MM.1S (cell line): ENCODE measurements at regions not wholly inside any gene's neighbourhood (a gene's known extent, or its start where the extent isn't known, plus 50 kb on each side); places are given as distances from the start of the nearest gene placed in this dataset.

Experiments used
- DNase-seq: peaks from one replicate; pipeline ENCODE4 v3.0.0-alpha.2; 2015
- H2AFZ ChIP-seq: fragments of 300-600 bp; sonication (generic); 2 replicates; pipeline ENCODE4 v1.6.0; 2016; ENCODE audit warnings: antibody characterized with exemption, low read length
- H3F3A ChIP-seq: fragments of 300-600 bp; sonication (generic); 2 replicates; pipeline ENCODE4 v1.6.1; 2016; ENCODE audit warnings: mild to moderate bottlenecking, antibody characterized with exemption, low read length, moderate library complexity, mixed read lengths; ENCODE audit not compliant: insufficient read depth
- H3K27ac ChIP-seq: fragments of 300-600 bp; sonication (generic); 2 replicates; pipeline ENCODE4 v1.5.1; 2016; ENCODE audit warnings: mild to moderate bottlenecking, low read length
- H3K27me3 ChIP-seq: fragments of 300-600 bp; sonication (generic); replicated peaks from 2 replicates; pipeline ENCODE4 v1.6.0; 2016; ENCODE audit warnings: low read length; ENCODE audit not compliant: insufficient read depth
- H3K36me3 ChIP-seq: fragments of 300-600 bp; sonication (generic); replicated peaks from 2 replicates; pipeline ENCODE4 v1.6.1; 2016; ENCODE audit warnings: mild to moderate bottlenecking, low read length, mixed read lengths; ENCODE audit not compliant: insufficient read depth
- H3K4me1 ChIP-seq: fragments of 300-600 bp; sonication (generic); 2 replicates; pipeline ENCODE4 v1.6.1; 2016; ENCODE audit warnings: low read length, mixed read lengths
- H3K4me2 ChIP-seq: fragments of 300-600 bp; sonication (generic); 2 replicates; pipeline ENCODE4 v1.6.0; 2016; ENCODE audit warnings: low read depth, low read length
- H3K4me3 ChIP-seq: fragments of 300-600 bp; sonication (generic); 2 replicates; pipeline ENCODE4 v1.5.1; 2016; ENCODE audit warnings: low read length, mixed read lengths
- H3K79me2 ChIP-seq: fragments of 300-600 bp; sonication (generic); 2 replicates; pipeline ENCODE4 v1.6.1; 2016; ENCODE audit warnings: mixed run types, low read length, mixed read lengths
- H3K9ac ChIP-seq: fragments of 300-600 bp; sonication (generic); 2 replicates; pipeline ENCODE4 v1.6.1; 2016; ENCODE audit warnings: low read length, mixed read lengths
- H3K9me2 ChIP-seq: fragments of 300-600 bp; sonication (generic); replicated peaks from 2 replicates; pipeline ENCODE4 v1.6.1; 2016; ENCODE audit warnings: mild to moderate bottlenecking, low read length, mixed read lengths; ENCODE audit not compliant: insufficient read depth
- H3K9me3 ChIP-seq: fragments of 300-600 bp; sonication (generic); replicated peaks from 2 replicates; pipeline ENCODE4 v1.6.1; 2016; ENCODE audit warnings: mild to moderate bottlenecking, low read length, mixed read lengths; ENCODE audit not compliant: insufficient read depth
- H4K20me1 ChIP-seq: fragments of 300-600 bp; sonication (generic); 2 replicates; pipeline ENCODE4 v1.6.1; 2016; ENCODE audit warnings: mild to moderate bottlenecking, low read length, moderate library complexity, mixed read lengths; ENCODE audit not compliant: insufficient read depth
- EZH2 ChIP-seq: fragments of 300-600 bp; sonication (generic); optimal IDR thresholded peaks from 2 replicates; pipeline ENCODE3; 2017; ENCODE audit warnings: low read depth, mild to moderate bottlenecking, antibody characterized with exemption, low read length, mixed read lengths
- EZH2phosphoT487 ChIP-seq: fragments of 300-600 bp; sonication (generic); IDR thresholded peaks from 2 replicates; pipeline ENCODE4 v1.6.1; 2018; ENCODE audit warnings: antibody characterized with exemption, low read length
- TF ChIP-seq, protein P1 (sequence below): fragments of 300-600 bp; sonication (generic); IDR thresholded peaks from 2 replicates; pipeline ENCODE4 v1.5.1; 2016; ENCODE audit warnings: antibody characterized with exemption, low read length, mixed read lengths

- Histone ChIP-seq H3K79me2 (no peaks in the 10 kb centered on the region), H3F3A (no peaks in the 10 kb centered on the region), H3K27me3 (no peaks in the 10 kb centered on the region), H4K20me1 (no peaks in the 10 kb centered on the region), H3K4me3 (no peak overlapping the region), H2AFZ (no peak overlapping the region), H3K9me3 (no peaks in the 10 kb centered on the region), H3K9me2 (no peaks in the 10 kb centered on the region), H3K27ac (no peak overlapping the region), H3K4me1 (no peaks in the 10 kb centered on the region), H3K36me3 (no peaks in the 10 kb centered on the region), H3K9ac (no peak overlapping the region), H3K4me2 (no peak overlapping the region)
- DNase-seq, result no peak
- TF ChIP-seq EZH2 (no peak), EZH2phosphoT487 (no peak)
- TF ChIP-seq, protein P1, sequence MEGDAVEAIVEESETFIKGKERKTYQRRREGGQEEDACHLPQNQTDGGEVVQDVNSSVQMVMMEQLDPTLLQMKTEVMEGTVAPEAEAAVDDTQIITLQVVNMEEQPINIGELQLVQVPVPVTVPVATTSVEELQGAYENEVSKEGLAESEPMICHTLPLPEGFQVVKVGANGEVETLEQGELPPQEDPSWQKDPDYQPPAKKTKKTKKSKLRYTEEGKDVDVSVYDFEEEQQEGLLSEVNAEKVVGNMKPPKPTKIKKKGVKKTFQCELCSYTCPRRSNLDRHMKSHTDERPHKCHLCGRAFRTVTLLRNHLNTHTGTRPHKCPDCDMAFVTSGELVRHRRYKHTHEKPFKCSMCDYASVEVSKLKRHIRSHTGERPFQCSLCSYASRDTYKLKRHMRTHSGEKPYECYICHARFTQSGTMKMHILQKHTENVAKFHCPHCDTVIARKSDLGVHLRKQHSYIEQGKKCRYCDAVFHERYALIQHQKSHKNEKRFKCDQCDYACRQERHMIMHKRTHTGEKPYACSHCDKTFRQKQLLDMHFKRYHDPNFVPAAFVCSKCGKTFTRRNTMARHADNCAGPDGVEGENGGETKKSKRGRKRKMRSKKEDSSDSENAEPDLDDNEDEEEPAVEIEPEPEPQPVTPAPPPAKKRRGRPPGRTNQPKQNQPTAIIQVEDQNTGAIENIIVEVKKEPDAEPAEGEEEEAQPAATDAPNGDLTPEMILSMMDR, result no peak
These were observed 199.9 kb downstream of the GATA3 start for GRCh38 chr10:8254350-8254749.

DNA sequence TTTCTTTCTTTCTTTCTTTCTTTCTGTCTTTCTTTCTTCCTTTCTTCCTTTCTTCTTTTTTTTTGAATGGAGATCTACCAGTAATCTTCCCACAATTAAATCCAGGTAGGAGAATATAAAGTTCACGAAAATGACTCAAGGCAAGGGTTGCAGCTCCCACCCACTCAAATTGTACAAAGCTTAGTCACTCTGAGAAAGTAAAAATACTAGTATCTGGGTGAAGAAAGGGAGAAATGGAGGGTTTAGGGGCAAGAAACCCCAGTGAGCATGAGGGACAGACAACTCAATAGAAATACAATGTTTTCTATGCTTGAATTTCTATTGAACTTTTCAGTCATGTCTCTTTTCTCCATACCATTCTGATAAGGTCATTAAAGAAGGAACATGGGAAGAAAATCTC lies 200.8 kb downstream of the GATA3 start:
- no peaks in the 10 kb centered on the region for H3K27me3 ChIP-seq
- no peaks in the 10 kb centered on the region for H3K36me3 ChIP-seq
- no peaks in the 10 kb centered on the region for H3F3A ChIP-seq
- H3K9ac ChIP-seq, result no peak overlapping the region
- no peaks in the 10 kb centered on the region for H3K4me1 ChIP-seq
- no peak overlapping the region for H3K4me2 ChIP-seq
- no peak for DNase-seq
- no peaks in the 10 kb centered on the region for H3K9me3 ChIP-seq
- no peaks in the 10 kb centered on the region for H3K9me2 ChIP-seq
- no peaks in the 10 kb centered on the region for H4K20me1 ChIP-seq
- no peak overlapping the region for H2AFZ ChIP-seq
- no peak for TF ChIP-seq EZH2
- no peak for TF ChIP-seq EZH2phosphoT487
- TF ChIP-seq, protein P1, result no peak
- no peak overlapping the region for H3K4me3 ChIP-seq
- H3K27ac ChIP-seq, result no peak overlapping the region
- no peaks in the 10 kb centered on the region for H3K79me2 ChIP-seq

GRCh38 chr10:8260645-8261044 lies 206.2 kb downstream of the GATA3 start:
- no peaks in the 10 kb centered on the region for H3K27me3 ChIP-seq
- no peak overlapping the region for H3K4me2 ChIP-seq
- no peaks in the 10 kb centered on the region for H3F3A ChIP-seq
- TF ChIP-seq EZH2phosphoT487 (no peak), EZH2 (no peak)
- TF ChIP-seq, protein P1, result no peak
- DNase-seq, result no peak
- H3K4me1 ChIP-seq, result no peaks in the 10 kb centered on the region
- H3K27ac ChIP-seq, result no peak overlapping the region
- no peak overlapping the region for H2AFZ ChIP-seq
- H4K20me1 ChIP-seq, result no peaks in the 10 kb centered on the region
- no peak overlapping the region for H3K9ac ChIP-seq
- no peak overlapping the region for H3K4me3 ChIP-seq
- H3K9me2 ChIP-seq, result no peaks in the 10 kb centered on the region
- no peaks in the 10 kb centered on the region for H3K36me3 ChIP-seq
- H3K9me3 ChIP-seq, result no peaks in the 10 kb centered on the region
- H3K79me2 ChIP-seq, result no peaks in the 10 kb centered on the region
